HCT116 (cell line): ENCODE measurements at regions not wholly inside any gene's neighbourhood (a gene's known extent, or its start where the extent isn't known, plus 50 kb on each side); places are given as distances from the start of the nearest gene placed in this dataset.

Experiments used
- CTCF ChIP-seq, 3 experiments: fragments of 200-600 bp in 1 of 3; sonication (generic) in 1 of 3; IDR thresholded peaks in 2 of 3; conservative IDR thresholded peaks in 1 of 3; 2 replicates each; pipeline ENCODE4 v1.5.1; 2012 to 2017; ENCODE audit warnings: low read depth in 2 of 3, low read length in 2 of 3, antibody characterized with exemption in 1 of 3, borderline replicate concordance in 1 of 3, control low read depth in 1 of 3, mild to moderate bottlenecking in 1 of 3, mixed read lengths in 1 of 3, mixed run types in 1 of 3, moderate library complexity in 1 of 3; ENCODE audit not compliant: insufficient read depth in 1 of 3
- EZH2 ChIP-seq: fragments of 200-600 bp; sonication (generic); IDR thresholded peaks from 2 replicates; pipeline ENCODE4 v1.6.1; 2017; ENCODE audit warnings: antibody characterized with exemption, mixed run types
- EZH2phosphoT487 ChIP-seq: fragments of 200-600 bp; IDR thresholded peaks from 2 replicates; pipeline ENCODE4 v1.6.1; 2018; ENCODE audit warnings: antibody characterized with exemption, borderline replicate concordance
- JUND ChIP-seq: IDR thresholded peaks from 2 replicates; pipeline ENCODE4 v1.6.1; 2012
- POLR2AphosphoS5 ChIP-seq: IDR thresholded peaks from 2 replicates; pipeline ENCODE4 v1.6.1; 2011; ENCODE audit warnings: mild to moderate bottlenecking, low read depth, low read length, moderate library complexity
- SP1 ChIP-seq: IDR thresholded peaks from 2 replicates; pipeline ENCODE4 v1.6.1; 2012; ENCODE audit warnings: low read depth
- ZFX ChIP-seq: fragments of 450-650 bp; IDR thresholded peaks from 2 replicates; pipeline ENCODE4 v1.6.1; 2017
- TF ChIP-seq, protein P1 (sequence below): IDR thresholded peaks from 2 replicates; pipeline ENCODE4 v1.6.1; 2012
- TF ChIP-seq, protein P2 (sequence below): IDR thresholded peaks from 2 replicates; pipeline ENCODE4 v1.6.1; 2012; ENCODE audit warnings: low read depth

- TF ChIP-seq CTCF (IDR thresholded peaks at IDR 0.05 in 2 of 3, conservative IDR thresholded peaks at IDR 0.05 in 1 of 3; ENCODE audit: borderline replicate concordance in 1 of 3, insufficient read depth in 1 of 3, low read depth in 2 of 3, low read length in 2 of 3) (no peak), EZH2phosphoT487 (no peak), JUND (no peak), POLR2AphosphoS5 (no peak), ZFX (no peak), SP1 (no peak), EZH2 (no peak)
- TF ChIP-seq, protein P1, sequence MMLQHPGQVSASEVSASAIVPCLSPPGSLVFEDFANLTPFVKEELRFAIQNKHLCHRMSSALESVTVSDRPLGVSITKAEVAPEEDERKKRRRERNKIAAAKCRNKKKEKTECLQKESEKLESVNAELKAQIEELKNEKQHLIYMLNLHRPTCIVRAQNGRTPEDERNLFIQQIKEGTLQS: no peak
- TF ChIP-seq, protein P2, sequence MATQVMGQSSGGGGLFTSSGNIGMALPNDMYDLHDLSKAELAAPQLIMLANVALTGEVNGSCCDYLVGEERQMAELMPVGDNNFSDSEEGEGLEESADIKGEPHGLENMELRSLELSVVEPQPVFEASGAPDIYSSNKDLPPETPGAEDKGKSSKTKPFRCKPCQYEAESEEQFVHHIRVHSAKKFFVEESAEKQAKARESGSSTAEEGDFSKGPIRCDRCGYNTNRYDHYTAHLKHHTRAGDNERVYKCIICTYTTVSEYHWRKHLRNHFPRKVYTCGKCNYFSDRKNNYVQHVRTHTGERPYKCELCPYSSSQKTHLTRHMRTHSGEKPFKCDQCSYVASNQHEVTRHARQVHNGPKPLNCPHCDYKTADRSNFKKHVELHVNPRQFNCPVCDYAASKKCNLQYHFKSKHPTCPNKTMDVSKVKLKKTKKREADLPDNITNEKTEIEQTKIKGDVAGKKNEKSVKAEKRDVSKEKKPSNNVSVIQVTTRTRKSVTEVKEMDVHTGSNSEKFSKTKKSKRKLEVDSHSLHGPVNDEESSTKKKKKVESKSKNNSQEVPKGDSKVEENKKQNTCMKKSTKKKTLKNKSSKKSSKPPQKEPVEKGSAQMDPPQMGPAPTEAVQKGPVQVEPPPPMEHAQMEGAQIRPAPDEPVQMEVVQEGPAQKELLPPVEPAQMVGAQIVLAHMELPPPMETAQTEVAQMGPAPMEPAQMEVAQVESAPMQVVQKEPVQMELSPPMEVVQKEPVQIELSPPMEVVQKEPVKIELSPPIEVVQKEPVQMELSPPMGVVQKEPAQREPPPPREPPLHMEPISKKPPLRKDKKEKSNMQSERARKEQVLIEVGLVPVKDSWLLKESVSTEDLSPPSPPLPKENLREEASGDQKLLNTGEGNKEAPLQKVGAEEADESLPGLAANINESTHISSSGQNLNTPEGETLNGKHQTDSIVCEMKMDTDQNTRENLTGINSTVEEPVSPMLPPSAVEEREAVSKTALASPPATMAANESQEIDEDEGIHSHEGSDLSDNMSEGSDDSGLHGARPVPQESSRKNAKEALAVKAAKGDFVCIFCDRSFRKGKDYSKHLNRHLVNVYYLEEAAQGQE: no peak
Observed at GRCh38 chr3:192991356-192991755, 73.7 kb upstream of the MB21D2 start.
